ENCODE measurements at regions not wholly inside any gene's neighbourhood (a gene's known extent, or its start where the extent isn't known, plus 50 kb on each side); places are given as distances from the start of the nearest gene placed in this dataset.

- no peak overlapping the region for H3K4me3 ChIP-seq (ENCODE audit: low read depth, low read length)
- TF ChIP-seq, protein P1, sequence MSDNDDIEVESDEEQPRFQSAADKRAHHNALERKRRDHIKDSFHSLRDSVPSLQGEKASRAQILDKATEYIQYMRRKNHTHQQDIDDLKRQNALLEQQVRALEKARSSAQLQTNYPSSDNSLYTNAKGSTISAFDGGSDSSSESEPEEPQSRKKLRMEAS (IDR thresholded peaks at IDR 0.05; ENCODE audit: low read depth, low read length), result no peak
- TF ChIP-seq MYC (IDR thresholded peaks at IDR 0.05; ENCODE audit: low read depth, low read length), result no peak
- DNase-seq (ENCODE audit: low read depth), result no peak
Measured at GRCh38 chr13:40384976-40385857, 281.2 kb downstream of the FOXO1 start.

GRCh38 chr13:40385858-40386180, 280.6 kb downstream of the FOXO1 start:
- TF ChIP-seq CTCF (IDR thresholded peaks at IDR 0.05; ENCODE audit: low read depth, low read length) (no peak), POLR2A (IDR thresholded peaks at IDR 0.05; ENCODE audit: extremely low read depth, insufficient read length) (no peak), MYC (IDR thresholded peaks at IDR 0.05; ENCODE audit: low read depth, low read length) (no peak)
- TF ChIP-seq, protein P1 (IDR thresholded peaks at IDR 0.05; ENCODE audit: low read depth, low read length), result no peak
- no peak for DNase-seq (ENCODE audit: low read depth)
- no peak overlapping the region for H3K4me3 ChIP-seq (ENCODE audit: low read depth, low read length)

DNA sequence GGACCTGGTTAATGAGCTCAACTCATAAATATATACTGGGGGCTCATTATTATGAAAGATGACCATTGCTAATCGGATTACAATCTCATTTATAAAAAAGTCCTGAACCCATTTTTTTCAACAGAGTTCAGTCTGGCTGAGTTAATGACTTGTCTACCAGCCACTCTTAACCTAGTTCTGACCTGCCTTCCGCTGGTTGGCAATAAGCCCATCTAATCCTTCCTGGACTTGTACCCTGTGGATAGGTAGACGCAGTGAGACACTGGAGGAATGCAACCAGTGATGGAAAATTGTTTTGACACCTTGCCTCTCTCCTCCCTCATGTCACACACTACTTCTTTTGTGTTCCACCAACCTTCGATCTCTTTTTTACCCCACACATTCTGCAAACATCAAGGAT, 279.9 kb downstream of the FOXO1 start:
- no peak for TF ChIP-seq POLR2A (IDR thresholded peaks at IDR 0.05; ENCODE audit: extremely low read depth, insufficient read length)
- TF ChIP-seq CTCF (IDR thresholded peaks at IDR 0.05; ENCODE audit: low read depth, low read length), result no peak
- no peak for TF ChIP-seq MYC (IDR thresholded peaks at IDR 0.05; ENCODE audit: low read depth, low read length)
- TF ChIP-seq, protein P1 (IDR thresholded peaks at IDR 0.05; ENCODE audit: low read depth, low read length), result no peak
- no peak for DNase-seq (ENCODE audit: low read depth)
- H3K4me3 ChIP-seq (ENCODE audit: low read depth, low read length), result no peak overlapping the region

GRCh38 chr13:40387775-40388174, 278.7 kb downstream of the FOXO1 start:
- no peak overlapping the region for H3K4me3 ChIP-seq (ENCODE audit: low read depth, low read length)
- TF ChIP-seq CTCF (IDR thresholded peaks at IDR 0.05; ENCODE audit: low read depth, low read length) (no peak), MYC (IDR thresholded peaks at IDR 0.05; ENCODE audit: low read depth, low read length) (no peak), POLR2A (IDR thresholded peaks at IDR 0.05; ENCODE audit: extremely low read depth, insufficient read length) (no peak)
- TF ChIP-seq, protein P1 (IDR thresholded peaks at IDR 0.05; ENCODE audit: low read depth, low read length), result no peak

GRCh38 chr13:40388617-40389016, 277.8 kb downstream of the FOXO1 start:
- TF ChIP-seq CTCF (IDR thresholded peaks at IDR 0.05; ENCODE audit: low read depth, low read length), result no peak
- peak; percentile 97 for TF ChIP-seq MYC (IDR thresholded peaks at IDR 0.05; ENCODE audit: low read depth, low read length)
- TF ChIP-seq, protein P1 (IDR thresholded peaks at IDR 0.05; ENCODE audit: low read depth, low read length), result peak; percentile 97
- TF ChIP-seq POLR2A (IDR thresholded peaks at IDR 0.05; ENCODE audit: extremely low read depth, insufficient read length), result peak; percentile 77
- peak overlapping the region; percentile 61 for H3K4me3 ChIP-seq (ENCODE audit: low read depth, low read length)
- DNase-seq (ENCODE audit: low read depth), result peak; percentile 98

More at GRCh38 chr13:40387775-40388174, 278.7 kb downstream of the FOXO1 start:
- no peak for DNase-seq (ENCODE audit: low read depth)

GRCh38 chr13:40389081-40389641, 277.3 kb downstream of the FOXO1 start:
- TF ChIP-seq POLR2A (IDR thresholded peaks at IDR 0.05; ENCODE audit: extremely low read depth, insufficient read length), result no peak
- 0 out of 2 replicates have a peak, but pooled peaks have one; percentile 24 for TF ChIP-seq MYC (IDR thresholded peaks at IDR 0.05; ENCODE audit: low read depth, low read length)
- H3K4me3 ChIP-seq (ENCODE audit: low read depth, low read length), result peak overlapping the region; percentile 61
- peak; percentile 66 for DNase-seq (ENCODE audit: low read depth)

All from NB4 (cell line).